ENCODE measurements at regions not wholly inside any gene's neighbourhood (a gene's known extent, or its start where the extent isn't known, plus 50 kb on each side); places are given as distances from the start of the nearest gene placed in this dataset.
"Not testable (repeated sequence)": the region's sequence is repeated elsewhere in the genome, so short reads cannot be mapped to it uniquely, and the experiment has no call there.

- no peak overlapping the region for H3K4me3 ChIP-seq
- DNase-seq (ENCODE audit: low spot score in 2 of 2) = no peak
- H3K9me3 ChIP-seq = no peaks in the 10 kb centered on the region
- H3K27ac ChIP-seq = no peak overlapping the region
- intact Hi-C loops (cut with DNase I; ENCODE audit: low total_unique reads) = no loop called here
- no peak for TF ChIP-seq POLR2AphosphoS5 (IDR thresholded peaks at IDR 0.05)
- no peak for TF ChIP-seq POLR2A (IDR thresholded peaks at IDR 0.05)
- TF ChIP-seq, protein P1, sequence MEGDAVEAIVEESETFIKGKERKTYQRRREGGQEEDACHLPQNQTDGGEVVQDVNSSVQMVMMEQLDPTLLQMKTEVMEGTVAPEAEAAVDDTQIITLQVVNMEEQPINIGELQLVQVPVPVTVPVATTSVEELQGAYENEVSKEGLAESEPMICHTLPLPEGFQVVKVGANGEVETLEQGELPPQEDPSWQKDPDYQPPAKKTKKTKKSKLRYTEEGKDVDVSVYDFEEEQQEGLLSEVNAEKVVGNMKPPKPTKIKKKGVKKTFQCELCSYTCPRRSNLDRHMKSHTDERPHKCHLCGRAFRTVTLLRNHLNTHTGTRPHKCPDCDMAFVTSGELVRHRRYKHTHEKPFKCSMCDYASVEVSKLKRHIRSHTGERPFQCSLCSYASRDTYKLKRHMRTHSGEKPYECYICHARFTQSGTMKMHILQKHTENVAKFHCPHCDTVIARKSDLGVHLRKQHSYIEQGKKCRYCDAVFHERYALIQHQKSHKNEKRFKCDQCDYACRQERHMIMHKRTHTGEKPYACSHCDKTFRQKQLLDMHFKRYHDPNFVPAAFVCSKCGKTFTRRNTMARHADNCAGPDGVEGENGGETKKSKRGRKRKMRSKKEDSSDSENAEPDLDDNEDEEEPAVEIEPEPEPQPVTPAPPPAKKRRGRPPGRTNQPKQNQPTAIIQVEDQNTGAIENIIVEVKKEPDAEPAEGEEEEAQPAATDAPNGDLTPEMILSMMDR (IDR thresholded peaks at IDR 0.05) = no peak
- no peaks in the 10 kb centered on the region for H3K4me1 ChIP-seq
- no peaks in the 10 kb centered on the region for H3K36me3 ChIP-seq
- no peaks in the 10 kb centered on the region for H3K27me3 ChIP-seq
Observed at GRCh38 chr2:15823459-15824396, 116.6 kb upstream of the MYCN start.

GRCh38 chr2:15824467-15824866 is 115.9 kb upstream of the MYCN start:
- H3K36me3 ChIP-seq; H3K27me3 ChIP-seq; H3K9me3 ChIP-seq; H3K27ac ChIP-seq; H3K4me1 ChIP-seq; H3K4me3 ChIP-seq; intact Hi-C loops (cut with DNase I; ENCODE audit: low total_unique reads); DNase-seq (ENCODE audit: low spot score in 2 of 2): not testable (repeated sequence)

DNA sequence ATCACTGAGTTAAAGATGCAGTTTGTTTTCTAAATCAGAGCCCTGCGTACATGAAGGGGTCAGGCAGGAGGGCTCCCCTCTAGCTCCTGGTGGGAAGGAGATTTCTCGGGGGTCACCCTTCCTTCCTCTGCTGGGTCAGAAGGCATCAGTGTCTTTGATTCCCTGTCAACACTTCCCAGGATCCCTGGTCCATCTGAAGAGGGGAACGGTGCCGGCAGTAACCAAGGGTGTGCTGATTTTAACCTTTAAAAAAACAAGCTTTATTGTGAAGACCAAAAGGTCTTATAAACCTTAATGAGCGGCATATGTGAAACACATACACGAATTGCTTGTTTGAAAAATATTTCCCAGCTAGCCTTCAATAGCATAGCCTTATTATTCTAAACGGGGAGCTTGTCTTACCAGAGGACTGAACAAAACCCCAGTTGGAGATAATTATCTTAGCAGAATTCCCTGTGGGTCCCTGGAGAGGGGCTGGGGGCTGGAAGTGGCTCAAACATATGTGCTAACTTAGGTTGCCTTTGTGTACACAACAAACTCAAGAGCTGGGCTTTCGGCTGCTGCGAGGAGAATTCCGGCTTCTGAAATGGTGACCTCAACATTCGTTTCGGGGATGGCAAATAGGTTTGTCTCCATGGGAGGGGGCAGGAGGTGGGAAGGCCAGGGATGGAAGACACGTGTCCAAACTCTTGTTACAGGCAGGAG is 114.9 kb upstream of the MYCN start:
- Histone ChIP-seq H3K9me3 (no peaks in the 10 kb centered on the region), H3K4me1 (no peaks in the 10 kb centered on the region), H3K27ac (no peak overlapping the region), H3K36me3 (no peaks in the 10 kb centered on the region), H3K4me3 (no peak overlapping the region), H3K27me3 (no peaks in the 10 kb centered on the region)
- TF ChIP-seq, protein P1 (IDR thresholded peaks at IDR 0.05) = no peak
- no peak for TF ChIP-seq POLR2A (IDR thresholded peaks at IDR 0.05)
- TF ChIP-seq POLR2AphosphoS5 (IDR thresholded peaks at IDR 0.05) = no peak
- intact Hi-C loops (cut with DNase I; ENCODE audit: low total_unique reads) = no loop called here
- DNase-seq (ENCODE audit: low spot score in 2 of 2) = no peak

DNA sequence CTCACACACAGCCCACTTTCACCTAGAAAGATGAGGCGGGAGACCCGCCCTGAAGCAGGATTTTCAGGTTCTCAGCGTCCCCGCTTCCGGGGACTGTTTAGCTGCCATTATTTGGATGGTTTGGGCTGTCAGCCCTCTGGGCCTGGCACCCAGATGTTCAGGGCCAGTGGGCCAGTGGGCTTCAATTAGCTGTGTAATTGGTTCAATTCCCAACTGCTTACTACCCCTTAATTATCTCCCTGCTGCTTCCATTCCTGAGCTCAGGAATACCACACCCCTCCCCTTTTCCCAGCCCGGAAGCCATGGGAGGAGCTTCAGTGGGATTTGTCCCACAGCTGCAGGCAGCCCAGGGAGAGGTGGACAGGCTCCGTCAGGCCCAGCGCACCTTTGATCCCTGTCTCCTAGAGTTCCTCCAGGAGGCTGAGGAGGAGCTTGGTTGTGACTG is 114.1 kb upstream of the MYCN start:
- no peak overlapping the region for H3K4me3 ChIP-seq
- H3K36me3 ChIP-seq = no peaks in the 10 kb centered on the region
- DNase-seq (ENCODE audit: low spot score in 2 of 2) = no peak
- intact Hi-C loops (cut with DNase I; ENCODE audit: low total_unique reads) = no loop called here
- H3K27ac ChIP-seq = no peak overlapping the region
- TF ChIP-seq, protein P1 (IDR thresholded peaks at IDR 0.05) = no peak
- TF ChIP-seq POLR2AphosphoS5 (IDR thresholded peaks at IDR 0.05) (no peak), POLR2A (IDR thresholded peaks at IDR 0.05) (no peak)
- H3K9me3 ChIP-seq = no peaks in the 10 kb centered on the region
- no peaks in the 10 kb centered on the region for H3K27me3 ChIP-seq
- no peaks in the 10 kb centered on the region for H3K4me1 ChIP-seq

- TF ChIP-seq, protein P1 (IDR thresholded peaks at IDR 0.05) = no peak
- no peak for TF ChIP-seq POLR2AphosphoS5 (IDR thresholded peaks at IDR 0.05)
- no peak for TF ChIP-seq POLR2A (IDR thresholded peaks at IDR 0.05)
- no peaks in the 10 kb centered on the region for H3K4me1 ChIP-seq
Observed at GRCh38 chr2:15827001-15827400, 113.3 kb upstream of the MYCN start.

More at GRCh38 chr2:15827001-15827400, 113.3 kb upstream of the MYCN start:
- Histone ChIP-seq H3K36me3 (no peaks in the 10 kb centered on the region), H3K27me3 (no peaks in the 10 kb centered on the region), H3K9me3 (no peaks in the 10 kb centered on the region), H3K4me3 (no peak overlapping the region), H3K27ac (no peak overlapping the region)
- no peak for DNase-seq (ENCODE audit: low spot score in 2 of 2)
- intact Hi-C loops (cut with DNase I; ENCODE audit: low total_unique reads) = no loop called here
